Glomerular visceral epithelial cell (primary cell): ENCODE measurements at regions not wholly inside any gene's neighbourhood (a gene's known extent, or its start where the extent isn't known, plus 50 kb on each side); places are given as distances from the start of the nearest gene placed in this dataset.

Experiments used
- DNase-seq: peaks from one replicate; pipeline ENCODE4 v3.0.0-alpha.2; 2016; ENCODE audit errors: extremely low spot score

GRCh38 chr3:120544361-120544760 lies 51.8 kb upstream of the NDUFB4 start:
- no peak for DNase-seq

GRCh38 chr3:120536642-120537041 lies 59.5 kb upstream of the NDUFB4 start:
- DNase-seq, result no peak

DNA sequence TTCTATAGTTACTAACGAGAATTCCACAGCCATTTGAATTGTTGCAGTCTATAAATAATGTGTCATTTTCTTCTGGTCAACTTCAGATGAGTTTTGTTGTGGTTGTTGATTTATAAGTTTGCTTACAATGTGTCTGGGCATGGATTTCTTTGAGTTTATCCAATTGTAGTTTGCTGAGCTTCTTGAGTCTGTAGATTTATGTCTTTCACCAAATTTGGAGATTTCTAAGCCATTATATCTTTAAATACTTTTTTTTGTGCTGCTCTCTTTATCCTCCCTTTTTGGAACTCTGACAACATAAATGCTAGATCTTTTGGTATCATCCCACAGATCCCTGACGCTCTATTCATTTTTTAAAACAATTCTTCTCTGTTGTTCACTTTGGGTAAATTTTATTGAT lies 63.2 kb upstream of the NDUFB4 start:
- DNase-seq, result no peak

DNA sequence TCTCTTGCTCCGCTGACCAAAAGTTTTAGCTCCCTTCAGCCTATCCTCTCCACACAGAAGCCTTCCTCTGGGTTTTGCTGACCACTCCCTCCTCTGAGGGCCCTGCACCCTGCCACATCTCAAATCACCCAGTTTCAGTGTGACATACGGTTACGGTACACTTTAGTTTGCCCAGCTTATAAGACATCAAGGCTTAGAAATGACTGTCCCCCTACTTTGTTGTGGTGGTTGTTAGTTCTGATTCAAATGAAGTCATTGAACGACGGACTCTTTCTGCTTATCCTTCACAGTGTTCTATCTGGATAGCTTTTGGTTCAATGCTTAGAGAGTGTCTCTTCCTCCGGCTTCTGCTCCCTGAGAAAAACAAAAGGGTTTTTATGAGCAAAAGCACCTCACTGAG lies 68.0 kb upstream of the NDUFB4 start:
- no peak for DNase-seq

DNA sequence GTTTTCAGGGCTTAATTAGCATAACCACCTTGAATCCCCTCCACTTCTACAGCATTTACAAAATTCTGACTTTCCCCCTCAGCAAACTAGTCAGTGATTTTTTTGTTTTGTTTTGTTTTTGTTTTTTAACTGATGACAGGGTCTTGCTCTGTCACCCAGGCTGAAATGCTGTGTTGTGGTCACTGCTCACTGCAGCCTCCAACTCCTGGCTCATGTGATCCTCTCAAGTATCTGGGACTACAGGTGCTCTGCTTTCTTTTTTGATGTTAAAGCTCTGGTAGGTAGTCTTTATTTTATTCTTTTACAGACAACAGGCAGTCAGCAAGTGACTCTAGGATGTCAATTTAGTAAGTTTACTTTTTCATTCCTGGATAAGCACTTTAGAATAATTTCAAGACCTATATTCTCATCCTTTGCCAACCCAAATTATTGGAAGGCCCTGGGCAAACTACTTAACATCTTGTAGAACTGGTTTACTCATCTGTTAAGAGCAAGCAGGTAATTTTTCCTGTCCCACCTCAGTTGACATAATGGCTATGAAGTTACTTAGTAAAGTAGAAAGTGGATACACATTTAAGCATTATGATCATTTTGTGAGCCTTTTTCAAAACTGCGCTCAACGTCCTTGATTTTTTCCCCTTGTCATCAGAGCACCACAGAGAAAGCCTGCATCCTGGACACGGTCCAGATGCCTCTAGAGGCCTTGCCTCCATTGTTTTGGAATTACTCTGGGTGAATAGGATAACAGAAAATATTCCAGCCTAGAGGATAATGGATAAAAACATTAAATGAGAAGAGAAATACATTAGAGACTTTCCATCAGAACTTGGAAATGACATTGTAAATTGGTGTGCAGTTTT lies 69.9 kb upstream of the NDUFB4 start:
- no peak for DNase-seq

DNA sequence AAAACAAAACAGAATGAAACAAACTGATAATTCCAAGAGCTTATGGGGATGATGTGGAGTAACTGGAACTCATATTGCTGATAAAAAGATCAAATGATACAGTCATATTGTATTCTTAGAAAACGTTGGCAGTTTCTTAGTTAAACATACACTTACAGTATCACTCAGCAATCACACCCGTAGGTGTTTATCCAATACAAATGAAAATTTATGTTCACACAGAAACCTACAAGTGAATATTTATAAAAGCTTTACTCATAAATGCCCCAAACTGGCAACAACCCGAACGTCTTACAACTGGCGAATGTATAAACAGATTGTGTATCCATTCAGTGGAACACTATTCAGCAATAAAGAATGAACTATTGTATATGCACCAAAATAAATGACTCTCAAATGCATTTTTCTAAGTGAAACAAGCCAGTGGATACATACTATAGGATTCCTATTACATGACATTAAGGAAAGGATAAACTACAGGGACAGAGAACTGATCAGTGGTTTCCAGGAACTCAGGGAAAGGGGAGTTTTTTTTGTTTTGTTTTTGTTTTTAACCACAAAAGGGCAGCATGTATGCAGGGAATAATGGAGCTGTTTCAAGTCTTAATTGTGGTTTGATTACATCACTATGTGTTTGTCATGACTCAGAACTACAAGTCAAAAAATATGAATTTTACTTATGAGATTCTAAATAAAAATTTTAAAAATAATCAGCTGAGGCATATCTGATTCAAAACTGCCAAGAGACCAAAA lies 71.8 kb upstream of the NDUFB4 start:
- no peak for DNase-seq

DNA sequence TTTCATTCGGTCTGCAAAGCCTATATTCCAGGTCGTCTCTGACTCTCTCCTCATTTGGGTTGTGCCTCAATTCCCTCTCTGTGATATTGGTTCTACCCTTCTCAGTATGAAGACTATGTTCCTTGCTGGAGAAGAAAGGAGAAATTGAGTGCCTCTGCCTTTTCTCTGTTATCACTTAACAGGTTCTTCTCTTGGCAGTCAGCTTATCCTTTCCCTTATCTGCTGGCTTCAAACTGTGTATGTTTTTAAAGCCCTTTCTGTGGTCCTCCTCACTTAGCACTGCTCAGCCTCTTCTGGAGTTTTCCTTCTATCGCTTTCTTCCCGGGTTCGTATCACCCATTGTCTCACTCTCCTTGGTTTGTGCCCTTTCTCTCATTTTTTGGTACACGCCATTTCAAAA lies 65.3 kb upstream of the FSTL1 start:
- DNase-seq, result no peak

- DNase-seq, result no peak
Observed at GRCh38 chr3:120512655-120513054, 61.9 kb upstream of the FSTL1 start.

DNA sequence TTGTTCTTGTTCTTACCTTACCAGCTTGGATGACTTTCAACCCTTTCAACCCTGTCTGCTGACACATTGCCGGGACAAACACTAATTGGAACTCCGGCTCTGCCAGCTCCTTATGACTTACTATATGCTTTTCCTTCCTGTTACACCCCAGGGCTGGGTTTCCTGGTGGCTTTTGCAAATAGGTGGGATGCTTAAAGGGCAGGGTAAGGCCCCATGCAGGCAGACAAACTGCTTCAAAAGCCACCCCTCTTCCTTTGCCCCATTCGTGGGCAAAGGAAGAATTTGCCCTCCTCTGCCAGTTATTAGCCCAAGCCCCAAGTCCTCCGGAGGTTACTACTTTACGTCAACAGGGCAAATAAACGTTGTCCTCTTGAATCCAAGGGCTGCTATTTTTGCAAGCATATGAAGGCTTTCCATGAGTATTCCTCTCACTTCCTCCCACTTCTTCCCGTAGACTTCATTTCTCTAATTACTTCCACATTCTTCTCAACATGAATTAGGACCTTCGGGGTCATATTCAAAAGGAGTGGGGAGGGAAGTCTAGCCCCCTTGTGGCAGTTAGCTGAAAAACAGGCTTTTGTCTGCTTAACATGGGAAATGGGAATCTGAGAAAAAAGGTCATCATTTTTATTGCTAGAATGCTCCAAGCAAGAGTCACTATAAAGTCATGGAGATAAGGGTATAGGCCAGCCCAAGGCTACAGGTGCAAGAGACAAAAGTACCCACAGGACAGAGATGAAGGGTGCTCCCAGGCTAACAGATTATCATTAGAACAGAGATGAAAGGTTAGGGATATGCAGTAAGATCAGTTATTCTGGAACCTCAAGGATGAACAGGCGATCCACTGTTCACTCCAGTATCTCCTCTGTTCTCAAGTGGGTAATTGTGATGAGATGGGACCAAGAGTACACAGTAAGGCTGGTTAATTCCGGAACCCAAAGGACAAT lies 56.3 kb upstream of the FSTL1 start:
- peak; percentile 41 for DNase-seq

- peak; percentile 22 for DNase-seq
Observed at GRCh38 chr3:120506076-120506827, 55.5 kb upstream of the FSTL1 start.

GRCh38 chr3:120503727-120504616 lies 53.2 kb upstream of the FSTL1 start:
- DNase-seq, result no peak

- DNase-seq, result no peak
Observed at GRCh38 chr3:120502116-120502515, 51.3 kb upstream of the FSTL1 start.
